GF-D8 (cell line): ENCODE measurements at regions not wholly inside any gene's neighbourhood (a gene's known extent, or its start where the extent isn't known, plus 50 kb on each side); places are given as distances from the start of the nearest gene placed in this dataset.

Experiments used
- DNase-seq: peaks from one replicate; lab custom pipeline; 2025; lab: John Stamatoyannopoulos, UW

GRCh38 chr12:84741031-84741430 lies 171.6 kb downstream of the SLC6A15 start:
- DNase-seq: no peak

- no peak for DNase-seq
Observed at GRCh38 chr12:84740602-84741001, 172.0 kb downstream of the SLC6A15 start.

GRCh38 chr12:84738481-84738972 lies 174.1 kb downstream of the SLC6A15 start:
- no peak for DNase-seq

GRCh38 chr12:84732828-84733340 lies 179.7 kb downstream of the SLC6A15 start:
- no peak for DNase-seq

- DNase-seq: no peak
Observed at GRCh38 chr12:84730561-84731162, 181.9 kb downstream of the SLC6A15 start.

DNA sequence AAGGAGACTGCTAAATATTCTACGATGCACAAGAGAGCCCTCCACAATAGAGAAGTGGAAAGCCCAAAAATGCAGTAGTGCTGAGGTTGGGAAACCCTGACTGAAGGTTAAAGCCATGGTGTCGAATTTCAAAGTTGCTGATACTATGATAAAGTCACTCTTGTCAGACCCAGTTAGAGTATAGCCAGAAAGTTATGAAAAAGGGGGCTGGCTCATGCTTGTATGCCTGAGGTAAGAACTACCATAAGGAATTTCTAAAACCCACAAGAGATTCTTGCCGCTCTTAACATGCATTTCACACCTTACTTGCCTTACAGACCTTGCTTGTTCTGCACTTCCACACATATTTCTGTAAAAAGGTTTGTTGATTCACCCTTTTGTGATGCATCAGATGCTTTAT lies 184.6 kb downstream of the SLC6A15 start:
- peak; percentile 62 for DNase-seq

GRCh38 chr12:84726780-84727179 lies 185.8 kb downstream of the SLC6A15 start:
- no peak for DNase-seq

- no peak for DNase-seq
Observed at GRCh38 chr12:84723988-84724387, 188.6 kb downstream of the SLC6A15 start.

- no peak for DNase-seq
Observed at GRCh38 chr12:84719997-84720396, 192.6 kb downstream of the SLC6A15 start.

DNA sequence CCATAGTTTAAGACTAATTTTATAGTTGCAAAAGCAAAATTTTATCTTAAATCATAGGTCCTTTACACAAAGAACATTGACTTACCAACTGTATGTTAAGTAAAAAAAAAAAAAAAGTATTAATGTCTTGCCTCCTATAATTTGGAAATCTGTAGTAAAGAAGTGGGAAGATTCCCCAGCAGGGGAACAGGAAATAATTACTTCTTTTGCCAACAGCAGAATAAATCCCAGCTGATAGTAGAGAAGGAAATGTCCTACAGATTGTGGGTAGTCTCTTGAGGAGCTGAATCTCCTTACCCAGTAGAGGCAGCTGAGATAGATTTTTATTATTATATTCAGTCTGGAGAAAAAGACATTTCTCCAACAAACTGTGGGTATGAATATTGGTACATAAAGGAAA lies 193.7 kb downstream of the SLC6A15 start:
- no peak for DNase-seq

DNA sequence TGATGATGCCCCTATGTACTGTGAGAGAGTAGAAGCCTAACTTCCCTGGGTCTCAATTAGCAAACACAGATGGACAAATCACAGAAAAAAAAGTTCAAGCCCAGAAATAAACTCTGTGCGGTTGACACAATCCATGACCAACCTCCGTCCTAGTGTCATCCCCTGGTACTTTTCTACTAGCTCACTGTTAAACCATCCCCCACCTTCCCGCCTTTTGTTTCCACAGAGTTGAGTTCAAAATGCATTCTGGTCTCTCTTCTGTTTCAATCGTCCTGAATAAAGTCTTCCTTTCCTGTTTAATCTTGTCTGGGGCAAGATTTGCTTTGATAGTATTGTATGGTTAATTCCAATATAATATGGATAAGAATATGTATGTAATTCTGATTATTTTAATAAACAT lies 199.9 kb downstream of the SLC6A15 start:
- no peak for DNase-seq

DNA sequence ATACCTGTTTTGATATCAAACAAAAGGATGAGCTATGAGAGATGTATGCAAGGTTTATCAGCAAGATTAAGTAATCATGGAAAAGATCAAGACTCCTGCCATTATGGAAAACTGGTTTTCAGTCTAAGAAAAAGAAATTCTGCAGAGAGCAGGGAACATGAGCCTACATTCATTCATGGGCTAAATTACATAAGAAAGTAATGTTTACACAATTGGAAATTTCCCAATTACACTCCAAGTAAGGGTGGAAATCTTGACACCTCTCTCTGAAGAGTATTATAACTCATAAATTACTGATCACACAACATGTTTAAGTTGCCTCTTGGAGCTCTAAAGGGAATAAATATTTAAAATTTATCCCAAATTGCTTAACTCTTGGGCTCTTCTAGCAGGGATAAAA lies 206.2 kb downstream of the SLC6A15 start:
- DNase-seq: no peak

- no peak for DNase-seq
Observed at GRCh38 chr12:84704856-84705255, 207.7 kb downstream of the SLC6A15 start.

- no peak for DNase-seq
Observed at GRCh38 chr12:84702001-84702400, 210.6 kb downstream of the SLC6A15 start.

DNA sequence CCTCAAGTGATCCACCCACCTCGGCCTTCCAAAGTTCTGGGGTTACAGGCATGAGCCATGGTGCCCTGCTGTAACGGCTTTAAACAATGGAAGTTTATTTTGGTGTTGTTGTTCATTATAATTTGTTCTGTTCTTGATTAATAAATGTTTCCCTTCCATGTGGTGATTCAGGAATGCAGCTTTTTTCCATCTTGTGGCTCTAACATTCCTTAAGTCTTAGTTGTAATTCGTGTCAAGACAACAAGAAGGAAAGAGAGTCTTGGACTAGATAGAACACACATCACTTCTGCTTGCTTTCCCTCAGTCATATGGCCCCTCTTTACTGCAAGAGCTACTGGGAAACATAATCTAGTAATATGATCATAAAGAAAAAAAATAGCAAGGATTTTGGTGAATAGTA lies 211.6 kb downstream of the SLC6A15 start:
- no peak for DNase-seq

GRCh38 chr12:84698576-84699333 lies 213.8 kb downstream of the SLC6A15 start:
- no peak for DNase-seq

DNA sequence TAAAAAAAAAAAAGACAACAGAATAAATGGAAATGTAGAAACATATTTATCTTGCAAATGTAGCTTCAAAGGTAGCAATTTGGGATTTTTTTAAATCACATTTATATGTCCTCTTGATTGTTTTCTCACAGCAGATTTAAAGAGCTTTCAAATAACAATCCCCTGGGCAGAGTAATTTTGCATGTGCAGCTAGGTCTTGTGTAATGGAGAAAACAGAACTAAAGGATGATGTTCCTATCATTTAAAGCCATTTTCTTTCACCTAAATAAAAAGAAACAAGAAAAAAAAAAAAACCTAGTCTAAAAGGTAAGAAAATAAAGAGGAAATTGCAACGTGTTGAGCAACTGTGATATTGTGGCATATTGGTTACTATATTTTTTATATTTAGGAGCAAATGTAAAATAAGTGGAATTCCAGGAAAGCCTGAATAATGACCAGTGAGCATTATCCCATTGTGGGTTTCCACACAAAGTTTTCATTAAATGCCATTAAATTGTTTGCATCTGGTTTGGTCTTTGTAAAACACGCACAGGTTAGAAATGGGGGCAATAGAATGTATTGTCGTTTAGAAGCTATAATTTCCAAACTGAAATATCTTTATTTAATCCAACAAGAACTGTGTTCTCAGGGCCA lies 215.6 kb downstream of the SLC6A15 start:
- DNase-seq: no peak

- DNase-seq: no peak
Observed at GRCh38 chr12:84696281-84696680, 216.3 kb downstream of the SLC6A15 start.

- no peak for DNase-seq
Observed at GRCh38 chr12:84694116-84694515, 218.5 kb downstream of the SLC6A15 start.

- DNase-seq: no peak
Observed at GRCh38 chr12:84692071-84692470, 220.5 kb downstream of the SLC6A15 start.

- no peak for DNase-seq
Observed at GRCh38 chr12:84691266-84691665, 221.3 kb downstream of the SLC6A15 start.

DNA sequence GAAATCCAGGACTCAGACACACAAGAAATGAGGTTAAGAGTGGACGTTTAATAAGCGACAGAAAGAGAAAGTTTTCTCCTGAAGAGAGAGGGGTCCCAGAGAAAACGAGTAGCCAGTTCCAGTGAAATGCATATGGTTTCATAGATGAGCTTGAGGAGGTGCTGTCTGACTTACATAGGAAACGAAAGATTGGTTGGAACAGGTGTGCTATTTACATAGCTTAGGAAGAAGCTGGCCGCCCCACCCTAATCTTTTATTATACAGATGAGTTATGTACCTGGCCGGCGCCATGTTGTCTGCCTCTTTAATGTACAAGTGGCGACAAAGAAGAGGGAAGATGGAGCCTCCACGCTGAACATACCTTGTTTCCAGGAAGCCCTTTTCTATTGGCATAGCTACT lies 223.0 kb downstream of the SLC6A15 start:
- DNase-seq: no peak

DNA sequence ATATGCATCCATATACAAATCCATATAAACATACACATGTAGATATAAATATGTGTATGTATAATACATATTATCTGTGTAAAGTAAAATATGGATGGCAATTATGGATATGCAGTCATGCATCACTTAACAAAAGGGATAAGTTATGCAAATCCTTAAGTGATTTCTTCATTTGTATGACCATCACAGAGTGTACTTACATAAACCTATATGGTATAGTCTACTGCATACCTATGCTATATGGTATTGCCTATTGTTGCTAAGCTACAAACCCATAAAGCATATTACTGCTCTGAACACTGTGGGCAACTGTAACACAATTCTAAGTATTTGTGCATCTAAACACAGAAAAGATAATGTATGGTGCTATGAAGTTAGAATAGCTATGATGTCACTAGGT lies 227.2 kb downstream of the SLC6A15 start:
- no peak for DNase-seq
